Effector CD8-positive, alpha-beta T cell (primary cell): ENCODE measurements at regions not wholly inside any gene's neighbourhood (a gene's known extent, or its start where the extent isn't known, plus 50 kb on each side); places are given as distances from the start of the nearest gene placed in this dataset.
"Not testable (repeated sequence)": the region's sequence is repeated elsewhere in the genome, so short reads cannot be mapped to it uniquely, and the experiment has no call there.

Experiments used
- DNase-seq: peaks from one replicate; lab custom pipeline; 2025; lab: John Stamatoyannopoulos, UW

- DNase-seq, result no peak
Measured at GRCh38 chr3:72176537-72177041, 391.6 kb upstream of the PROK2 start.

DNA sequence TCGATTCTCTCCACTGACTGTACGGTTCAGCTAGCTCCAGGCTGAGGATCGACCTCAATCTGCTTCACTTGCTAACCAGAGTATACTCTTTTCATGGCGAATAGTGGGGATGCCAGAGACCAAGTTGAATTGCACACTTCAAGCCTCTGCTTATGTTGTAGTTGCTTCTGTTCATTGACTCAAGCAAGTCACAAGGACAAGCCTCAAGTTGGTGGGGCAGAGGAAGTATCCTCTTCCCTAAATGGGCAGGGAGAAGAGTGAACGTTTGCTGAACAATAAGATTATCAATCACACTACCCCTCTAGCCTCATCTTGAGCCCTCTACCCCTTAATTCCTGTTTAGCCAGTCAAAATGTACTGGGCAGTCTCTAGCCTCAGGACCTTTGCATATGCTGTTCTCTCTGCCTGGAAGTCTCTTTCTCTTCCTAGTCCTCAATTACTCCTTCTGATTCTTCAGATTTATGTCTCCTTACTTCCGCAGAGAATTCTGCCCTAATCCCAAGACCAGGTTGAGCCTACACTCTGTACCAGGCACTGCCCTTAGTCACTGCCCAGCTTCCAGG lies 390.4 kb upstream of the PROK2 start:
- no peak for DNase-seq

DNA sequence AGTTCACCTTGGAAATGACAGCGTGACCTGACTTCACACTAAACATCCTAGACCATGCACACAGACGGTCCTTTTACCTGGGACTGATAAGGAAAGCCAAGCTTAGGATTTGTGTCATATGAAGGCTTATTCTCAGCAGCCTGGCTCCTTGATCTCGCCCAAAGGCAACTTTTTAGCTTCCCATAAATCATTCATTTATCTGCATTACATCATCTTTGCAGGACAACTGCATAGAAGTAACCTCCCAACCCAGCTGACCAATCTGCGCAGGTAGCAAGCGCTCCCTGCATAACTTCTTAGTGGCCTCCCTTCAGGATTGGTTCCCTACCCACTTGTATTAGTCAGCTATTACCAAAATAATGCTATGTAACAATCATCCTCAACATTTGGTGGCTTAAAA lies 389.9 kb upstream of the PROK2 start:
- DNase-seq, result no peak

DNA sequence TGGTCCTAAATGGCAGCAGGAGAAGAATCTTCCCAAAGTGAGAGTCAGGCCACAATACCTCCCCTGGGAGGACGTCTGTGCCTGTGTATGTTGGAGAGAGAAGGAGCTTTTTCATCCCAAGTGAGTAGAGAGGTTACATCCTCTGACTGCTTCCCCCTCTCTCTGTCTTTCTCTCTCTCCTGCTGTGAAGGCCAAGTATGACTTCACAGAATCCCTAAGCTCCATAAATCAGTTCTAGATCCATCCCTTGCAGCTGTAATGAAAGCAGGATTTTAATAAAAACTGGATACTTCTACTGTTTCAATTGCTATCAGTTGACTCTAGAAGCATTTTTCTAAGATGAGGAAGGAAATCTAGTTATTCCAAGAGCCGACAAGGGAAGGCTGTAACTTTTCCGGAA lies 389.1 kb upstream of the PROK2 start:
- DNase-seq, result no peak

GRCh38 chr3:72171946-72172345 lies 387.0 kb upstream of the PROK2 start:
- DNase-seq, result no peak

DNA sequence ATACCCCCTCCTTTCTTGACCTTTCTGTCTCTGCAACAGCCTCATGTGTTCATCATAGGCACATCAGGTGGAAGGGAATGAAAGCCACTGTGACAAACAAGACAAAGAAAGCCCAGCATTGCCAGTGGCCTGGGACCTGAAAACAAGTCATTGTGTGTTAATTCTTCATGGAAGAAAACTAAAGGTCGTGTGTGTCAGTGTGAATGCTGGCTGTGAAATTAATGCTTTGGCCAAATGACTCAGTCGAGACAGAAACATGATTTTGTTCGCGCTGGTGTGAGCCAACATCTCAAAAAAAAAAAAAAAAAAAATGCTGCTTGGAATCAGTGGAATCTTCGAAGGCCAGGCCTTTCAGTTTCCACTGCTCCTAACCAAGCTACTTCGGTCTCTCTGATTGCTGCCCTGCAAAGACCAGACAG lies 386.5 kb upstream of the PROK2 start:
- DNase-seq, result no peak

GRCh38 chr3:72169561-72170472 lies 384.9 kb upstream of the PROK2 start:
- DNase-seq, result no peak

GRCh38 chr3:72169120-72169519 lies 384.2 kb upstream of the PROK2 start:
- DNase-seq, result no peak

DNA sequence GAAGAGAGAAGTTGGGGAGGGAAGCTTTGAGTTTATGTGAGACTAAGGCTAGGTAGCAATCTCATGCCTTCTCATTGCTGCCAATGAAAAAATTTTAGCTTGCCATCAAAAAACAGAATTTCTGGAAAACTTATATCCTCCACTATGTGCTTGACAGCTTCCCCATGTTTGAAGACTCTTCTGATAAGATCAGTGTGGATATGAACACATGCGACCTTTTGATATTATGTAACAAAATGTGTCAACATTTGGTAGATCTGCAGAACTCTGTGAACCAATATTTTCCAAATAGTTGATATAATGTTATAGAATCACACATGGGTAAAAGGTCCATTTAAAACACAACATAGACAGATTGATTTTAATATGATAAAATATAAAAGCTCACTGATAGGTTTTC lies 380.9 kb upstream of the PROK2 start:
- no peak for DNase-seq

GRCh38 chr3:72165317-72165716 lies 380.4 kb upstream of the PROK2 start:
- DNase-seq, result no peak

- DNase-seq, result no peak
Measured at GRCh38 chr3:72164635-72164978, 379.7 kb upstream of the PROK2 start.

GRCh38 chr3:72163809-72164634 lies 379.1 kb upstream of the PROK2 start:
- no peak for DNase-seq

- no peak for DNase-seq
Measured at GRCh38 chr3:72162649-72163184, 377.8 kb upstream of the PROK2 start.

GRCh38 chr3:72161881-72162595 lies 377.1 kb upstream of the PROK2 start:
- no peak for DNase-seq

DNA sequence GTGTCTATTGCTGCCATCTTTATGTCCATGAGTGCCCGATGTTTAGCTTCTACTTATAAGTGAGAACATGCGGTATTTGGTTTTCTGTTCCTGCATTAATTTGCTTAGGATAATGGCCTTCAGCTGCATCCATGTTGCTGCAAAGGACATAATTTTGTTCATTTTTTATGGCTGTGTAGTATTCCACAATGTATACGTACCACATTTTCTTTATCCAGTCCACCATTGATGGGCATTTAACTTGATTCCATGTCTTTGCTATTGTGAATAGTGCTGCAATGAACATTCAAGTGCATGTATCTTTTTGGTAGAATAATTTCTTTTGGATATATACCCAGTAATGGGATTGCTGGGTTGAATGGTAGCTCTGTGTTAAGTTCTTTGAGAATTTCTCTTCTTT lies 376.3 kb upstream of the PROK2 start:
- not testable (repeated sequence) for DNase-seq

DNA sequence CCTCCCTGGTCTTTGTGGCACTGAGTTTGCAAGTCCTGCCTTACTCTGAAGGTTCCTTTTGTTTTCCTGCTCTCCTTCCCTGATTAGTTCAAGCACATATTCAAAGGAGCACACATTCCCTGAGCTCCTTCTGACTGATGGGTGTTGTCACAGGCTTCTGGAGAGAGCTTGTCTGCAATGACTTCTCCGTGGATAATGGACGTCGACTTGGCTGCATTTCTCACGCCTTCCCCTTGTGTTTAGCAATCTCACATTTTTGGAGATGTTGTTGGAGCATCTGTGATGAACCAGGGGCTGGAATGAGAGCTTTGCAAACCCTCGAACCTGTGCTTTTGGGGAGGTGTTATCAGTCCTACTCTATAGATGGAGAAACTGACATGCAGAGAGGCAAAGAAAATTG lies 375.4 kb upstream of the PROK2 start:
- DNase-seq, result no peak

DNA sequence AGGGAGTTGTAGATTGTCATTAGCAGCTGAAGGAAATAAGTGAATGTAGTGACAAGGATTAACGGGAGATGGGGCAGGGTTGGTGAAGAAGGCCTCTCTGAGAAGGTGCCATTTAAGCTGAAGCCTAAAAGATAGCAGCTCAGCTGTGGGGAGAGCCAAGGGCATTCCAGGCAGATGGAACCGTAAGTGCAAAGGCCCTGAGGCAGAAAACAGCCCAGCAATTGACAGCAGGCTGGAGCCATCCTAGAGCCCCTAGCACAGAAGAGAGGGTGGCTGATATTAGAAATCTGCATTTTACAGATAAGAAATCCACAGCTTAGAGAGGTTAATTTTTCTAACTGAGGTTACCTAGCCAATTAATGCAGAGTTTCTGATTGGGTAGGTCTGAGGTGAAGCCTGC lies 374.5 kb upstream of the PROK2 start:
- DNase-seq, result no peak

- no peak for DNase-seq
Measured at GRCh38 chr3:72158639-72159326, 373.8 kb upstream of the PROK2 start.

DNA sequence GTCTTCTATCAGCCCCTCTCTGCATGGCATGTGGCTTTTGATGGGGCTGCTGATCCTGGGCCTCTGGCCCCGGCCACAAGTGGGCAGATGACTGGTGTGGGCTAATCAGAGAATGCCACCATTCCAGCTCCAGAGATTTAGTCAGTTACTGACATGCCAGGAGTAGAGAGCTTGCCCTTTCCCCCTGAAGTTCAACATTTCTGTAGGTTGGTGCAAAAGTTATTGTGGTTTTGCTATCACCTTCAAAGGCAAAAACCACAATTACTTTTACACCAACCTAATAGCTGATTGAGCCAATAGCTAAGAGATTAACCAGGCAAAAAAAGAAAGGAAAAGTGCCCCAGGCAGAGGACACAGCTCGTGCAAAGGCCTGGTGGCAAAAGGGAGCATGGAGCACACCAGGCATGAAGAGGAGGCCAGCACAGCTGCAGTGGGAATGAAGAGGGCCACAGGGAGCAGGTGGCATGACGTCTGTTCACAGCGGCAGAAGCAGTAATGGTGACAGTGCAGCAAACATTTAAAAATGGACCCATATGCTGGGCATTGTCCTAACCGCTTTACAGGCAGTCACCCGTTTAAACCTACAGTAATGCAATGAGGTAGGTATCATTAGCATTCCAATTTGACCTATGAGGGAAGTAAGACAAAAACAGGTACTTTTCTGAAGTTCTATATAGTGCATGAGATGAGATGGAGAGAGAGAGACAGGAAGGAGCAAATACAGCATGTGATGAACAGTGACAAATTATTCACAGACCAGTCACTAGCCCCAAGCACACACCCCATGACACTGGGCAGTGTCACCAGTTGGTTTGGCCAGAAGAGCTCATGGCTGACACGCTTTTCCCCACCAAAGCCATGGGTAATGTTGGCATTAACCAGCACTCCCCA lies 373.0 kb upstream of the PROK2 start:
- DNase-seq, result no peak
